ENCODE measurements at regions not wholly inside any gene's neighbourhood (a gene's known extent, or its start where the extent isn't known, plus 50 kb on each side); places are given as distances from the start of the nearest gene placed in this dataset.

- Histone ChIP-seq H3K56ac (ENCODE audit: insufficient read length, low read depth, low read length) (no peak overlapping the region), H3K23ac (ENCODE audit: insufficient read length, low read depth, low read length) (no peak overlapping the region), H2BK5ac (ENCODE audit: insufficient read length, low read length) (no peak overlapping the region), H3K23me2 (ENCODE audit: insufficient read length, low read depth, low read length, poor library complexity, severe bottlenecking) (no peaks in the 10 kb centered on the region), H3K18ac (ENCODE audit: insufficient read length, low read depth, low read length) (no peak overlapping the region), H2BK12ac (ENCODE audit: insufficient read length, low read depth, low read length) (no peak overlapping the region), H4K20me1 (ENCODE audit: control insufficient read depth, insufficient read depth, insufficient read length) (no peaks in the 10 kb centered on the region), H3K79me2 (ENCODE audit: insufficient read depth, low read length) (no peaks in the 10 kb centered on the region), H3T11ph (ENCODE audit: low read length) (no peak overlapping the region), H3K4ac (ENCODE audit: low read depth, low read length) (no peak overlapping the region), H3K14ac (ENCODE audit: insufficient read depth, low read length) (no peak overlapping the region), H3K9ac (ENCODE audit: extremely low read depth, insufficient read length, low read length) (no peak overlapping the region), H2AK5ac (ENCODE audit: insufficient read length, low read length) (no peak overlapping the region), H2BK120ac (ENCODE audit: low read depth, low read length, poor library complexity, severe bottlenecking) (no peak overlapping the region), H3K27me3 (ENCODE audit: insufficient read depth, low read length) (no peaks in the 10 kb centered on the region), H3K9me3 (ENCODE audit: control insufficient read depth, low read depth, low read length) (no peaks in the 10 kb centered on the region), H4K8ac (replicated peaks; ENCODE audit: insufficient read length, low read depth, low read length) (no peak overlapping the region), H3K27ac (ENCODE audit: insufficient read length, low read depth, low read length) (no peak overlapping the region), H3K79me1 (ENCODE audit: insufficient read depth, low read depth, low read length, poor library complexity, severe bottlenecking) (no peaks in the 10 kb centered on the region), H4K91ac (ENCODE audit: insufficient read length, low read depth, low read length) (no peak overlapping the region), H2BK20ac (ENCODE audit: low read depth, low read length, poor library complexity, severe bottlenecking) (no peak overlapping the region), H2BK15ac (ENCODE audit: low read depth, low read length) (no peak overlapping the region), H4K5ac (ENCODE audit: insufficient read length, low read depth, low read length) (no peak overlapping the region), H2AFZ (ENCODE audit: low read length) (no peak overlapping the region), H3K4me1 (ENCODE audit: insufficient read depth, low read length) (no peaks in the 10 kb centered on the region), H3K4me2 (ENCODE audit: insufficient read depth, insufficient read length, low read length) (no peak overlapping the region)
- Mint-ChIP-seq H3K27me3 (ENCODE audit: low read depth) (peaks cover 5% of the 10 kb centered on the region; the same call in 1 of the 2 replicates), H3K36me3 (ENCODE audit: insufficient read depth in 1 of 3, low read depth in 3 of 3) (peaks cover 4 to 17% (median 14%) of the 10 kb centered on the region in 3 experiments; a peak in 6 of 7 replicates), H3K27ac (no peak overlapping the region), H3K4me1 (no peaks in the 10 kb centered on the region; a peak in 1 of 4 replicates), H3K4me3 (no peak overlapping the region), H3K9me3 (peaks cover 16 to 19% of the 10 kb centered on the region in 2 experiments)
- no peak for DNase-seq
- TF ChIP-seq CTCF (conservative IDR thresholded peaks at IDR 0.05): no peak
- WGBS (ENCODE audit: extremely low coverage, insufficient read length, low lambda C conversion rate): no CpG with 5 or more reads among the region's 2 CpGs
These were observed 71.4 kb upstream of the CDH20 start for GRCh38 chr18:61261870-61262269.
